ENCODE measurements at regions not wholly inside any gene's neighbourhood (a gene's known extent, or its start where the extent isn't known, plus 50 kb on each side); places are given as distances from the start of the nearest gene placed in this dataset.

GRCh38 chr5:38048400-38048799 is 208.6 kb upstream of the GDNF start:
- Histone ChIP-seq H3K36me3 (ENCODE audit: control insufficient read depth, insufficient read depth, low read length) (no peaks in the 10 kb centered on the region), H4K5ac (ENCODE audit: low read depth, low read length) (no peak overlapping the region), H2BK5ac (ENCODE audit: low read depth, low read length, poor library complexity, severe bottlenecking) (no peak overlapping the region), H2BK120ac (ENCODE audit: low read depth, low read length) (no peak overlapping the region), H3K56ac (ENCODE audit: extremely low read depth, insufficient read depth, low read length) (no peak overlapping the region), H3K4me3 (ENCODE audit: insufficient read depth, low read depth, low read length) (no peak overlapping the region), H2BK15ac (ENCODE audit: low read depth, low read length) (no peak overlapping the region), H4K20me1 (ENCODE audit: insufficient read depth, low read length) (no peaks in the 10 kb centered on the region), H3K23ac (ENCODE audit: low read depth, low read length) (no peak overlapping the region), H3K9me3 (ENCODE audit: control insufficient read depth, insufficient read depth, low read length) (no peaks in the 10 kb centered on the region), H3K79me1 (ENCODE audit: low read depth in 1 of 2, low read length in 2 of 2) (no peaks in the 10 kb centered on the region), H3K18ac (ENCODE audit: low read depth, low read length) (no peak overlapping the region), H2AFZ (replicated peaks; ENCODE audit: low read length, poor library complexity) (no peak overlapping the region), H2BK20ac (ENCODE audit: low read depth, low read length) (no peak overlapping the region), H3K14ac (replicated peaks; ENCODE audit: low read depth, low read length) (no peak overlapping the region), H3K4me2 (ENCODE audit: low read depth, low read length) (no peak overlapping the region), H3K27ac (ENCODE audit: insufficient read depth, low read length) (no peak overlapping the region), H4K8ac (ENCODE audit: low read depth in 2 of 2, low read length in 2 of 2) (no peak overlapping the region), H3K9ac (ENCODE audit: low read depth, low read length) (no peak overlapping the region), H2AK9ac (replicated peaks; ENCODE audit: low read depth, low read length, poor library complexity) (no peak overlapping the region), H4K91ac (ENCODE audit: insufficient read depth, low read depth, low read length) (no peak overlapping the region), H2AK5ac (ENCODE audit: low read depth, low read length) (no peak overlapping the region), H3K9me1 (ENCODE audit: insufficient read depth, low read length) (no peaks in the 10 kb centered on the region), H3K4me1 (ENCODE audit: control insufficient read depth, insufficient read depth, low read length) (no peaks in the 10 kb centered on the region), H3K4ac (ENCODE audit: low read depth, low read length) (no peak overlapping the region), H3K27me3 (ENCODE audit: control insufficient read depth, insufficient read depth, low read length) (peaks cover 14% of the 10 kb centered on the region)
- in situ Hi-C loops (cut with MboI; ENCODE audit: low sequenced_read_pairs) (no loop called here), dilution Hi-C loops (cut with HindIII; ENCODE audit: low sequenced_read_pairs, unreplicated experiment) (no loop called here), intact Hi-C loops (cut with micrococcal nuclease) (no loop called here)
- DNase-seq (no peak), ATAC-seq (ENCODE audit: low read depth) (no peak)
- ChIA-PET POLR2A (ENCODE audit: unreplicated experiment) (no interaction called here), CTCF (no interaction called here)
- TF ChIP-seq SMC3 (IDR thresholded peaks at IDR 0.05; ENCODE audit: low read depth, low read length) (no peak), CEBPB (IDR thresholded peaks at IDR 0.05; ENCODE audit: low read depth, low read length) (no peak), CHD1 (IDR thresholded peaks at IDR 0.05; ENCODE audit: low read depth, low read length) (no peak), MXI1 (IDR thresholded peaks at IDR 0.05; ENCODE audit: borderline replicate concordance, low read depth, low read length) (no peak), RAD21 (IDR thresholded peaks at IDR 0.05; ENCODE audit: low read length) (no peak), BHLHE40 (IDR thresholded peaks at IDR 0.05; ENCODE audit: low read depth, low read length) (no peak), RCOR1 (IDR thresholded peaks at IDR 0.05; ENCODE audit: insufficient replicate concordance, low read length) (no peak), POLR2A (IDR thresholded peaks at IDR 0.05; ENCODE audit: low read depth, low read length) (no peak), FOS (IDR thresholded peaks at IDR 0.05; ENCODE audit: low read depth, low read length) (no peak), NFE2L2 (IDR thresholded peaks at IDR 0.05; ENCODE audit: low read depth, low read length) (no peak), ELK1 (IDR thresholded peaks at IDR 0.05; ENCODE audit: borderline replicate concordance, low read depth, low read length) (no peak), MAFK (IDR thresholded peaks at IDR 0.05; ENCODE audit: low read depth, low read length) (no peak), RFX5 (IDR thresholded peaks at IDR 0.05; ENCODE audit: low read depth, low read length) (no peak), CTCF (conservative IDR thresholded peaks at IDR 0.05; ENCODE audit: low read depth, low read length) (no peak), USF2 (IDR thresholded peaks at IDR 0.05; ENCODE audit: low read depth, low read length) (no peak), MAZ (IDR thresholded peaks at IDR 0.05; ENCODE audit: borderline replicate concordance, low read depth, low read length) (no peak)
- no CpG with 5 or more reads among the region's 3 CpGs for WGBS, 2 experiments (ENCODE audit: extremely low coverage in 2 of 2, insufficient read length in 1 of 2)
- no TSS peak for BruUV-seq (replicated peaks)
